B cell (primary cell): ENCODE measurements at regions not wholly inside any gene's neighbourhood (a gene's known extent, or its start where the extent isn't known, plus 50 kb on each side); places are given as distances from the start of the nearest gene placed in this dataset.

Experiments
- ATAC-seq: fragments of 200-7000 bp; cut with Tn5 transposase; one replicate; pipeline ENCODE4 v1.10.0; 2021; ENCODE audit warnings: low read depth, mild to moderate bottlenecking, moderate number of reproducible peaks, moderate library complexity
- CTCF ChIA-PET: fragments of 350-600 bp; sonication (Branson Sonifier 250); formaldehyde crosslinking; loops from one replicate; lab custom pipeline; 2021; ENCODE audit warnings: antibody characterized with exemption, inconsistent platforms; lab: Charles Lee
- POLR2A ChIA-PET: fragments of 350-600 bp; sonication (Branson Sonifier 250); formaldehyde crosslinking; loops from one replicate; lab custom pipeline; 2021; ENCODE audit warnings: antibody characterized with exemption; lab: Charles Lee
- DNase-seq: peaks from one replicate; pipeline ENCODE4 v3.0.0; 2013
- H2AFZ ChIP-seq: 2 replicates; pipeline ENCODE4 v1.6.1; 2012; ENCODE audit warnings: mild to moderate bottlenecking, low read depth, low read length; ENCODE audit not compliant: insufficient read depth, poor library complexity, severe bottlenecking
- H3K27ac ChIP-seq, 2 donors: 1 replicate in 1 of 2; 2 replicates in 1 of 2; pipeline ENCODE4 v1.5.1; 2012 to 2013; ENCODE audit warnings: low read length in 2 of 2, mild to moderate bottlenecking in 2 of 2, moderate library complexity in 1 of 2
- H3K27me3 ChIP-seq, 4 experiments: fragments of 200-600 bp in 1 of 4; sonication (generic) in 1 of 4; replicated peaks in 1 of 4; 1 replicate in 2 of 4; 2 replicates in 2 of 4; pipeline versions ENCODE4 v1.6.1 to v1.7.0; 2013 to 2016; ENCODE audit warnings: low read length in 3 of 4, mild to moderate bottlenecking in 2 of 4, mixed read lengths in 1 of 4, moderate library complexity in 1 of 4; ENCODE audit not compliant: insufficient read depth in 4 of 4, control insufficient read depth in 3 of 4; ENCODE audit errors: control extremely low read depth in 1 of 4
- H3K36me3 ChIP-seq, 2 experiments: replicated peaks in 1 of 2; 1 replicate in 1 of 2; 2 replicates in 1 of 2; pipeline versions ENCODE4 v1.6.1 to v1.7.1; 2013; ENCODE audit warnings: low read length in 1 of 2; ENCODE audit not compliant: insufficient read depth in 2 of 2, control insufficient read depth in 1 of 2; ENCODE audit errors: control extremely low read depth in 1 of 2, extremely low read depth in 1 of 2
- H3K4me1 ChIP-seq, 2 donors: fragments of 200-600 bp in 1 of 2; sonication (generic) in 1 of 2; 1 replicate in 1 of 2; 2 replicates in 1 of 2; pipeline versions ENCODE4 v1.5.1 to v1.6.1; 2013 to 2017; ENCODE audit warnings: low read length in 2 of 2; ENCODE audit not compliant: control insufficient read depth in 2 of 2, insufficient read depth in 2 of 2
- H3K4me2 ChIP-seq: replicated peaks from 2 replicates; pipeline ENCODE3; 2012; ENCODE audit warnings: mild to moderate bottlenecking, low read depth, low read length; ENCODE audit not compliant: poor library complexity, severe bottlenecking
- H3K4me3 ChIP-seq, 5 experiments: fragments of 200-600 bp in 1 of 5; sonication (generic) in 1 of 5; 1 replicate in 3 of 5; 2 replicates in 2 of 5; pipeline versions ENCODE4 v1.5.1 to v1.7.0; 2011 to 2016; ENCODE audit warnings: low read length in 4 of 5, mild to moderate bottlenecking in 4 of 5, low read depth in 2 of 5, control low read depth in 1 of 5, moderate library complexity in 1 of 5; ENCODE audit not compliant: insufficient read depth in 1 of 5; ENCODE audit errors: control extremely low read depth in 1 of 5, extremely low read depth in 1 of 5
- H3K79me2 ChIP-seq: fragments of 200-600 bp; sonication (generic); one replicate; pipeline ENCODE4 v1.6.0; 2016; ENCODE audit warnings: low read length; ENCODE audit not compliant: control insufficient read depth, insufficient read depth
- H3K9ac ChIP-seq: fragments of 200-600 bp; sonication (generic); 2 replicates; pipeline ENCODE4 v1.6.1; 2017; ENCODE audit warnings: mild to moderate bottlenecking, low read length, moderate library complexity
- H3K9me3 ChIP-seq, 3 donors: one replicate each; pipeline versions ENCODE4 v1.6.1 to v1.7.1; 2013; ENCODE audit warnings: low read length in 2 of 3; ENCODE audit not compliant: control insufficient read depth in 2 of 3, insufficient read depth in 1 of 3; ENCODE audit errors: control extremely low read depth in 1 of 3
- H4K20me1 ChIP-seq: 2 replicates; pipeline ENCODE4 v1.6.0; 2012; ENCODE audit warnings: mild to moderate bottlenecking, low read length; ENCODE audit not compliant: insufficient read depth, control insufficient read depth, poor library complexity, severe bottlenecking
- H3K27ac Mint-ChIP-seq: one replicate; pipeline ENCODE4 v1.8.0; 2021; ENCODE audit warnings: mixed read lengths
- H3K27me3 Mint-ChIP-seq: one replicate; pipeline ENCODE4 v1.8.0; 2021; ENCODE audit warnings: mixed read lengths
- H3K4me1 Mint-ChIP-seq: one replicate; pipeline ENCODE4 v1.8.0; 2021; ENCODE audit warnings: mixed read lengths
- H3K4me3 Mint-ChIP-seq: one replicate; pipeline ENCODE4 v1.8.0; 2021; ENCODE audit warnings: mixed read lengths
- H3K9me3 Mint-ChIP-seq: one replicate; pipeline ENCODE4 v1.8.0; 2022; ENCODE audit warnings: mixed read lengths; ENCODE audit not compliant: insufficient read depth
- EZH2 ChIP-seq: IDR thresholded peaks from 2 replicates; pipeline ENCODE4 v1.6.1; 2012; ENCODE audit warnings: borderline replicate concordance, low read depth, mild to moderate bottlenecking, moderate library complexity, low read length; ENCODE audit not compliant: insufficient read depth, poor library complexity, severe bottlenecking
- WGBS: methylation state at CpG from one replicate; pipeline ENCODE4 v1.1.5; 2013; ENCODE audit warnings: missing lambda C conversion rate; ENCODE audit not compliant: insufficient coverage; 5-methylcytosine and 5-hydroxymethylcytosine counted together
- intact Hi-C: fragments of 100-400 bp; cut with micrococcal nuclease; formaldehyde crosslinking; loops from one replicate; pipeline ENCODE4 v1.10.0; 2022
- TF ChIP-seq, protein P1 (sequence below): fragments of 200-600 bp; IDR thresholded peaks from one replicate; pipeline ENCODE4 v1.8.0; 2022; ENCODE audit warnings: antibody characterized with exemption, mild to moderate bottlenecking

DNA sequence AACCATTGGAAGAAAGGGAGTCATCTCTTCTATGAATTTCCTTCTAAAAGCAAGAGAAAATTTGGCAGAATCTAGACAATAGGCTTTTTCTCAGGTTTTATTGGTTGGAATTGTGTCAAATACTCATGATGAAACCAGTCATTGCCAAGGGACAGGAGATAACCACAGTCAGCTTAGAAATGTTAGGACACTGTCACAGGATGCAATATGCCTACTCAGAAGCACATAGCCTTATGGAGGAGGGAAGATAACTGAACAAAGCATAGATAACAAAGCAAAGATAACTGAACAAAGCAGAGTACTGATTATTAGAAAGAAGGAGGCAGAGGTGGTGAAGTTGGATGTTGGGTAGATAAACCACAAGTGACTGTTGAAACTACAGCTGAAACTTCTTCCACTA lies 303.5 kb upstream of the PDGFD start:
- H3K27me3 ChIP-seq, result no peaks in the 10 kb centered on the region
- H4K20me1 ChIP-seq, result no peaks in the 10 kb centered on the region
- POLR2A ChIA-PET, result no interaction called here
- H2AFZ ChIP-seq, result no peak overlapping the region
- DNase-seq, result no peak
- no peak overlapping the region for H3K4me2 ChIP-seq
- H3K4me3 ChIP-seq, result no peak overlapping the region
- Mint-ChIP-seq H3K27ac (no peak overlapping the region), H3K27me3 (no peaks in the 10 kb centered on the region), H3K9me3 (no peaks in the 10 kb centered on the region), H3K4me1 (no peaks in the 10 kb centered on the region), H3K4me3 (no peak overlapping the region)
- intact Hi-C loops, result no loop called here
- no peak overlapping the region for H3K9ac ChIP-seq
- no peaks in the 10 kb centered on the region for H3K79me2 ChIP-seq
- ATAC-seq, result no peak
- TF ChIP-seq, protein P1, sequence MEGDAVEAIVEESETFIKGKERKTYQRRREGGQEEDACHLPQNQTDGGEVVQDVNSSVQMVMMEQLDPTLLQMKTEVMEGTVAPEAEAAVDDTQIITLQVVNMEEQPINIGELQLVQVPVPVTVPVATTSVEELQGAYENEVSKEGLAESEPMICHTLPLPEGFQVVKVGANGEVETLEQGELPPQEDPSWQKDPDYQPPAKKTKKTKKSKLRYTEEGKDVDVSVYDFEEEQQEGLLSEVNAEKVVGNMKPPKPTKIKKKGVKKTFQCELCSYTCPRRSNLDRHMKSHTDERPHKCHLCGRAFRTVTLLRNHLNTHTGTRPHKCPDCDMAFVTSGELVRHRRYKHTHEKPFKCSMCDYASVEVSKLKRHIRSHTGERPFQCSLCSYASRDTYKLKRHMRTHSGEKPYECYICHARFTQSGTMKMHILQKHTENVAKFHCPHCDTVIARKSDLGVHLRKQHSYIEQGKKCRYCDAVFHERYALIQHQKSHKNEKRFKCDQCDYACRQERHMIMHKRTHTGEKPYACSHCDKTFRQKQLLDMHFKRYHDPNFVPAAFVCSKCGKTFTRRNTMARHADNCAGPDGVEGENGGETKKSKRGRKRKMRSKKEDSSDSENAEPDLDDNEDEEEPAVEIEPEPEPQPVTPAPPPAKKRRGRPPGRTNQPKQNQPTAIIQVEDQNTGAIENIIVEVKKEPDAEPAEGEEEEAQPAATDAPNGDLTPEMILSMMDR, result no peak
- TF ChIP-seq EZH2, result no peak
- no peaks in the 10 kb centered on the region for H3K4me1 ChIP-seq
- no peak overlapping the region for H3K27ac ChIP-seq
- CTCF ChIA-PET, result no interaction called here
- H3K9me3 ChIP-seq, result no peaks in the 10 kb centered on the region
- H3K36me3 ChIP-seq, result no peaks in the 10 kb centered on the region

DNA sequence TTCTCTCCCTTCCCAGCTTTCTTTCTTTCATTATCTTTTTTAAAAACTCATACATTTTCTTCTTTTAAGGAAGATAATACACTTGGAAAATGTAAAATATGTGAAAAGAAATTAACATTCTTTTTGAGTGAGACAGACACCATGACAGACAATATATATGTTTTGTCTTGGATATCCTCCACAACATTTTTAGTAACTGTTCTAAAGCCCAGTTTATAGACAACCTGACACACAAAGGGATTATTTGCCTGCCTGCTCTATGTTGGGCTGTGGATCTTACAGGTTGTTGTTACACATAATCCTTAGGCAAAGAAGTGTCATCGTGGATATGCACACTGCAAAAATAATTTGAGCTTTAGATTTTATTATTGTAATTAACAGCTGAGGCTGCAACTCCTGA lies 301.4 kb upstream of the PDGFD start:
- no peak for TF ChIP-seq EZH2
- TF ChIP-seq, protein P1, result no peak
- Histone ChIP-seq H4K20me1 (no peaks in the 10 kb centered on the region), H3K27ac (no peak overlapping the region), H3K9ac (no peak overlapping the region), H3K27me3 (no peaks in the 10 kb centered on the region), H3K36me3 (no peaks in the 10 kb centered on the region), H3K4me3 (no peak overlapping the region), H3K79me2 (no peaks in the 10 kb centered on the region), H2AFZ (no peak overlapping the region), H3K9me3 (no peaks in the 10 kb centered on the region), H3K4me1 (no peaks in the 10 kb centered on the region), H3K4me2 (no peak overlapping the region)
- Mint-ChIP-seq H3K27me3 (no peaks in the 10 kb centered on the region), H3K4me1 (no peaks in the 10 kb centered on the region), H3K4me3 (no peak overlapping the region), H3K9me3 (no peaks in the 10 kb centered on the region), H3K27ac (no peak overlapping the region)
- DNase-seq (no peak), ATAC-seq (no peak)
- ChIA-PET POLR2A (no interaction called here), CTCF (no interaction called here)
- intact Hi-C loops, result no loop called here
- WGBS, result no CpG with 5 or more reads among the region's 1 CpG
